B cell (primary cell): ENCODE measurements at regions not wholly inside any gene's neighbourhood (a gene's known extent, or its start where the extent isn't known, plus 50 kb on each side); places are given as distances from the start of the nearest gene placed in this dataset.

Experiments
- EZH2 ChIP-seq: IDR thresholded peaks from 2 replicates; pipeline ENCODE4 v1.6.1; 2012; ENCODE audit warnings: borderline replicate concordance, low read depth, mild to moderate bottlenecking, moderate library complexity, low read length; ENCODE audit not compliant: insufficient read depth, poor library complexity, severe bottlenecking
- TF ChIP-seq, protein P1 (sequence below): fragments of 200-600 bp; IDR thresholded peaks from one replicate; pipeline ENCODE4 v1.8.0; 2022; ENCODE audit warnings: antibody characterized with exemption, mild to moderate bottlenecking

- TF ChIP-seq, protein P1, sequence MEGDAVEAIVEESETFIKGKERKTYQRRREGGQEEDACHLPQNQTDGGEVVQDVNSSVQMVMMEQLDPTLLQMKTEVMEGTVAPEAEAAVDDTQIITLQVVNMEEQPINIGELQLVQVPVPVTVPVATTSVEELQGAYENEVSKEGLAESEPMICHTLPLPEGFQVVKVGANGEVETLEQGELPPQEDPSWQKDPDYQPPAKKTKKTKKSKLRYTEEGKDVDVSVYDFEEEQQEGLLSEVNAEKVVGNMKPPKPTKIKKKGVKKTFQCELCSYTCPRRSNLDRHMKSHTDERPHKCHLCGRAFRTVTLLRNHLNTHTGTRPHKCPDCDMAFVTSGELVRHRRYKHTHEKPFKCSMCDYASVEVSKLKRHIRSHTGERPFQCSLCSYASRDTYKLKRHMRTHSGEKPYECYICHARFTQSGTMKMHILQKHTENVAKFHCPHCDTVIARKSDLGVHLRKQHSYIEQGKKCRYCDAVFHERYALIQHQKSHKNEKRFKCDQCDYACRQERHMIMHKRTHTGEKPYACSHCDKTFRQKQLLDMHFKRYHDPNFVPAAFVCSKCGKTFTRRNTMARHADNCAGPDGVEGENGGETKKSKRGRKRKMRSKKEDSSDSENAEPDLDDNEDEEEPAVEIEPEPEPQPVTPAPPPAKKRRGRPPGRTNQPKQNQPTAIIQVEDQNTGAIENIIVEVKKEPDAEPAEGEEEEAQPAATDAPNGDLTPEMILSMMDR, result no peak
- TF ChIP-seq EZH2, result no peak
These were observed 433.8 kb downstream of the NAF1 start for GRCh38 chr4:162732876-162733275.
